ENCODE measurements at regions not wholly inside any gene's neighbourhood (a gene's known extent, or its start where the extent isn't known, plus 50 kb on each side); places are given as distances from the start of the nearest gene placed in this dataset.

DNA sequence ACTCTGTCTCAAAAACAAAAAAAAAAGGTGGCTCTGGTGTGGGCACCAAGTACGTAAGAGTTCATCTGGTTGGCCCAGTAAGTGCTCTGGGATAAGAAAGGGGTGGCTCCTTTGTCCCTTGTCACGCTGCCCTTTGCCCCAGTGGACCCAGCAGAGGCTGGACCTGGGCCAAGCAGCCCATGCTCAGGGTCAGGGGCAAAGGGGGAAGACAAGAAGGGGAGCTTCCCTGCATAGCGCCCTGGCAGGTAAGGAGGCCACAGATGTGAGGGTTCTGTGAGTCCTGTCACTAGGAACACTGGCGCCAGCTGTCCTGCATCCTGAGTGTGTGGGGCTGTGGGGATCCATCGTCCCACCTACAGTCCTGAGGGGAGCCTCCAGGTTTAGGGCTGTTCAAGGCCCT is 65.3 kb downstream of the GADD45G start:
- Histone ChIP-seq H3K27me3 (no peaks in the 10 kb centered on the region), H3K4me1 (no peaks in the 10 kb centered on the region), H3K36me3 (no peaks in the 10 kb centered on the region), H3K9me3 (no peaks in the 10 kb centered on the region), H3K27ac (no peak overlapping the region), H3K4me3 (no peak overlapping the region)
- WGBS, 2 donors (ENCODE audit: low coverage in 1 of 2): 96 to 100% methylated on average over 1 to 4 of the region's 5 CpGs
- TF ChIP-seq EP300 (IDR thresholded peaks at IDR 0.05): no peak
- no peak for TF ChIP-seq POLR2AphosphoS5 (IDR thresholded peaks at IDR 0.05)
- TF ChIP-seq POLR2A (IDR thresholded peaks at IDR 0.05): no peak
- TF ChIP-seq, protein P1, sequence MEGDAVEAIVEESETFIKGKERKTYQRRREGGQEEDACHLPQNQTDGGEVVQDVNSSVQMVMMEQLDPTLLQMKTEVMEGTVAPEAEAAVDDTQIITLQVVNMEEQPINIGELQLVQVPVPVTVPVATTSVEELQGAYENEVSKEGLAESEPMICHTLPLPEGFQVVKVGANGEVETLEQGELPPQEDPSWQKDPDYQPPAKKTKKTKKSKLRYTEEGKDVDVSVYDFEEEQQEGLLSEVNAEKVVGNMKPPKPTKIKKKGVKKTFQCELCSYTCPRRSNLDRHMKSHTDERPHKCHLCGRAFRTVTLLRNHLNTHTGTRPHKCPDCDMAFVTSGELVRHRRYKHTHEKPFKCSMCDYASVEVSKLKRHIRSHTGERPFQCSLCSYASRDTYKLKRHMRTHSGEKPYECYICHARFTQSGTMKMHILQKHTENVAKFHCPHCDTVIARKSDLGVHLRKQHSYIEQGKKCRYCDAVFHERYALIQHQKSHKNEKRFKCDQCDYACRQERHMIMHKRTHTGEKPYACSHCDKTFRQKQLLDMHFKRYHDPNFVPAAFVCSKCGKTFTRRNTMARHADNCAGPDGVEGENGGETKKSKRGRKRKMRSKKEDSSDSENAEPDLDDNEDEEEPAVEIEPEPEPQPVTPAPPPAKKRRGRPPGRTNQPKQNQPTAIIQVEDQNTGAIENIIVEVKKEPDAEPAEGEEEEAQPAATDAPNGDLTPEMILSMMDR (IDR thresholded peaks at IDR 0.05): no peak
- ATAC-seq: no peak

- H3K27me3 ChIP-seq: no peaks in the 10 kb centered on the region
- no peak overlapping the region for H3K27ac ChIP-seq
- H3K4me3 ChIP-seq: no peak overlapping the region
- 65 to 87% methylated on average over 4 to 6 of the region's 6 CpGs for WGBS, 2 donors (ENCODE audit: low coverage in 1 of 2)
- TF ChIP-seq, protein P1 (IDR thresholded peaks at IDR 0.05): no peak
- TF ChIP-seq POLR2AphosphoS5 (IDR thresholded peaks at IDR 0.05) (no peak), POLR2A (IDR thresholded peaks at IDR 0.05) (no peak), EP300 (IDR thresholded peaks at IDR 0.05) (no peak)
- H3K4me1 ChIP-seq: peaks cover 0 to 3% (median 0%) of the 10 kb centered on the region in 3 donors
- H3K9me3 ChIP-seq: no peaks in the 10 kb centered on the region
- no peak for ATAC-seq
- no peaks in the 10 kb centered on the region for H3K36me3 ChIP-seq
Measured at GRCh38 chr9:89670801-89671434, 66.1 kb downstream of the GADD45G start.

GRCh38 chr9:89674667-89675057 is 69.8 kb downstream of the GADD45G start:
- Histone ChIP-seq H3K4me1 (peaks cover 0 to 17% (median 0%) of the 10 kb centered on the region in 3 donors), H3K4me3 (no peak overlapping the region), H3K27me3 (no peaks in the 10 kb centered on the region), H3K9me3 (no peaks in the 10 kb centered on the region), H3K36me3 (no peaks in the 10 kb centered on the region), H3K27ac (no peak overlapping the region)
- ATAC-seq: no peak
- TF ChIP-seq POLR2A (IDR thresholded peaks at IDR 0.05): no peak
- TF ChIP-seq EP300 (IDR thresholded peaks at IDR 0.05): no peak
- TF ChIP-seq, protein P1 (IDR thresholded peaks at IDR 0.05): no peak
- TF ChIP-seq POLR2AphosphoS5 (IDR thresholded peaks at IDR 0.05): no peak
- WGBS, 2 donors (ENCODE audit: low coverage in 1 of 2): no CpG with 5 or more reads among the region's 4 CpGs

DNA sequence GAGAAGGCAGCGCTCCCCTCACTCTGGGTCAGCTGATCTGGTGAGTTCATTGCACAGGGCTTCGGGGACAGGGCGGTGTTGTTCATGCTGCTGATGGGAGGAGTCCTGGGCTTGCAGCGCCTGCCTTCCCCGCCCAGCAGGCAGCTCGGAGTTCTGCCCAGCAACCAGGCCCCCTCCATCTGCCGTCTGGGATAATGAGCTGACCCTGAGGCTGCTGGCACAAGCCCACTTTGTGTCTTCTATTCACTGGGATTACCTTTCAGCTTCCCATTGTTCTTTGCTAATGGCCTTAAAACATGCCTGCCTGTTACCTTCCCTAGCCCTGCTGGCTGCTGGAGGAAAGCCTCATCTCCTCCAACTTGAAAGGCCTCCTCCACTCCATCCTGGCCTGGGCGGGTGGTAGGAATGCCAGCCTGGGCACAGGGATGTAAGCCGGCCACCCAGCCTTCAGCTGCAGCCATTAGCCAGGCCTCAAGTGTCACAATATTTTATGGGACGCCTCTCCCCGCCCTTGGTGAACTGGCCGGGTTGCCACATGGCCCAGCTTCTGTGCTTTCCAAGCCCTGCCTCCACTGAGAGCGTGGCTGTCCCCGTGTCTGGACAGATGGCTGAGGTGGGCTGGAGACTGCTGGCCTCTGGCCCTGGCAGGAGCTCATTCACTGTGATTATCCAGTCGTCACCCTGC is 70.4 kb downstream of the GADD45G start:
- Histone ChIP-seq H3K27ac (no peak overlapping the region), H3K4me1 (peaks cover 0 to 17% (median 0%) of the 10 kb centered on the region in 3 donors), H3K27me3 (no peaks in the 10 kb centered on the region), H3K9me3 (no peaks in the 10 kb centered on the region), H3K36me3 (no peaks in the 10 kb centered on the region), H3K4me3 (no peak overlapping the region)
- peak; percentile 64 for ATAC-seq
- 92% methylated on average over 6 of the region's 15 CpGs; no CpG with 5 or more reads in 1 of the 2 donors for WGBS, 2 donors (ENCODE audit: low coverage in 1 of 2)
- TF ChIP-seq EP300 (IDR thresholded peaks at IDR 0.05): no peak
- TF ChIP-seq POLR2AphosphoS5 (IDR thresholded peaks at IDR 0.05): no peak
- TF ChIP-seq POLR2A (IDR thresholded peaks at IDR 0.05): no peak
- TF ChIP-seq, protein P1 (IDR thresholded peaks at IDR 0.05): no peak

DNA sequence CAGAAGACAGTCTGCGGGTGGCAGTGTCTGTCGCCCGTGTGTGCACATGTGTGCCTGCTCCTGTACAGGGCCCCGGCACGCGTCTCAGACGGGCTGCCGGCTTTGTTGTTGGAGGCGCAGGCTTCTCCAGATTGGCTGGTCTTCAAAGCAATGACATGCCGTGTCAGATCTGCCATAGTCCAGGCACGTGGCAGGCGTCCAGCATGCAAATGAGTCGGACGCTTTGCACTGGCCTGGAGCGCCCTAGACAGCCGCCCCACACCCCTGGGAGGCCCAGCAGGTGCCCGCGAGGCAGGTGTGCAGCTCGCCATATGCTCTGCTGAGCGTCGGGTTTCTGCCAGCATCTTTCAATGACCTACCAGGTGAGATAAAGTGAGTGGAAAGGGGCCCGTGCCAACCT is 71.5 kb downstream of the GADD45G start:
- 75% methylated on average over 1 of the region's 22 CpGs; no CpG with 5 or more reads in 1 of the 2 donors for WGBS, 2 donors (ENCODE audit: low coverage in 1 of 2)
- Histone ChIP-seq H3K9me3 (no peaks in the 10 kb centered on the region), H3K4me1 (peaks cover 0 to 17% (median 0%) of the 10 kb centered on the region in 3 donors), H3K27ac (no peak overlapping the region), H3K27me3 (no peaks in the 10 kb centered on the region), H3K36me3 (no peaks in the 10 kb centered on the region), H3K4me3 (no peak overlapping the region)
- no peak for ATAC-seq
- TF ChIP-seq POLR2A (IDR thresholded peaks at IDR 0.05): no peak
- TF ChIP-seq EP300 (IDR thresholded peaks at IDR 0.05): no peak
- TF ChIP-seq, protein P1 (IDR thresholded peaks at IDR 0.05): no peak
- no peak for TF ChIP-seq POLR2AphosphoS5 (IDR thresholded peaks at IDR 0.05)

Measured in gastroesophageal sphincter (tissue), 4 donors.